Bronchial epithelial cell (primary cell): ENCODE measurements at regions not wholly inside any gene's neighbourhood (a gene's known extent, or its start where the extent isn't known, plus 50 kb on each side); places are given as distances from the start of the nearest gene placed in this dataset.

ENCODE experiments used
- DNase-seq: peaks from one replicate; pipeline ENCODE4 v3.0.0-alpha.2; 2010; ENCODE audit warnings: low read depth
- FAIRE-seq: peaks from 2 replicates; lab custom pipeline; 2011; peaks lifted over from hg19 to GRCh38; lab: Jason Lieb, UNC
- H3K27me3 ChIP-seq: 2 replicates; pipeline ENCODE4 v1.5.1; 2011; ENCODE audit warnings: low read length; ENCODE audit not compliant: control insufficient read depth, insufficient read depth
- H3K36me3 ChIP-seq: 2 replicates; pipeline ENCODE4 v1.5.1; 2011; ENCODE audit warnings: low read length; ENCODE audit not compliant: control insufficient read depth, insufficient read depth
- H3K4me3 ChIP-seq: 2 replicates; pipeline ENCODE4 v1.5.1; 2011; ENCODE audit warnings: mild to moderate bottlenecking, low read depth, low read length, control low read depth
- CTCF ChIP-seq: IDR thresholded peaks from 2 replicates; pipeline ENCODE4 v1.5.1; 2011; ENCODE audit warnings: mild to moderate bottlenecking, moderate library complexity, low read length, control low read depth, inconsistent platforms; ENCODE audit not compliant: insufficient read depth, severe bottlenecking

- FAIRE-seq (no peak), DNase-seq (no peak)
- TF ChIP-seq CTCF = no peak
- H3K27me3 ChIP-seq = no peaks in the 10 kb centered on the region
- H3K36me3 ChIP-seq = no peaks in the 10 kb centered on the region
- H3K4me3 ChIP-seq = no peak overlapping the region
Observed at GRCh38 chr20:40565682-40566040, 123.4 kb downstream of the MAFB start.

DNA sequence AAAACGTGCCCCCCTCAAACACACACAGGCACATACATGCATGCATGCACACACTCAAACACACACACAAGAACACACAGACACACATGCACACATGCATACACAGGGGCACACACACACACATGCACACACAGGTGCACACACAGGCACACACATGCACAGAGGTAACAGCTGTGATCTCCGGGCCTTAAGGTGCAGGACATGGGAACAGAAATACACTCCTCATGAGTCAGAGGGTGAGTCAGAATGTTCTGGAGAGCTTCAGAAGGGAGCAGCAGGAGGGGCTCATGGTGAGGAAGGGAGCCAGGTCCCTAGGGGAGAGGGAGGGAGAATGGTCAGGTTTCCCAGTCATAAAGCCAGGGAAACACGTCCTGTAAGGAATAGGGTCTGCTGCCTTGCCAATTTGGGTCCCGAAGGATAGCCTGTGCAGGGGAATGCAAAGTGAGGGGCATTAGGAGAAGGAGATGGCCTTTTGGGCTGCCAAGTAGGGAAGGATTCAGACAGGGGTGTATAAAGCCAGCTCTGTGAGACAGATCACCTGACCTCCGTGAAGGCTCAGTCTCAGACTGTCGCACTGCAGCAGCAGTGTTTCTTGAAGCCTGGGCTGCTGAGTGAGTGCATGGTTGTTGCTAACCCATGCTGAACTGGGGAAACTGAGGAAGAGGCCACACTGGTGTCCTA lies 123.9 kb downstream of the MAFB start:
- no peak for TF ChIP-seq CTCF
- Histone ChIP-seq H3K36me3 (no peaks in the 10 kb centered on the region), H3K4me3 (no peak overlapping the region), H3K27me3 (no peaks in the 10 kb centered on the region)
- peak; percentile 95 for DNase-seq
- FAIRE-seq = peak; percentile 96

DNA sequence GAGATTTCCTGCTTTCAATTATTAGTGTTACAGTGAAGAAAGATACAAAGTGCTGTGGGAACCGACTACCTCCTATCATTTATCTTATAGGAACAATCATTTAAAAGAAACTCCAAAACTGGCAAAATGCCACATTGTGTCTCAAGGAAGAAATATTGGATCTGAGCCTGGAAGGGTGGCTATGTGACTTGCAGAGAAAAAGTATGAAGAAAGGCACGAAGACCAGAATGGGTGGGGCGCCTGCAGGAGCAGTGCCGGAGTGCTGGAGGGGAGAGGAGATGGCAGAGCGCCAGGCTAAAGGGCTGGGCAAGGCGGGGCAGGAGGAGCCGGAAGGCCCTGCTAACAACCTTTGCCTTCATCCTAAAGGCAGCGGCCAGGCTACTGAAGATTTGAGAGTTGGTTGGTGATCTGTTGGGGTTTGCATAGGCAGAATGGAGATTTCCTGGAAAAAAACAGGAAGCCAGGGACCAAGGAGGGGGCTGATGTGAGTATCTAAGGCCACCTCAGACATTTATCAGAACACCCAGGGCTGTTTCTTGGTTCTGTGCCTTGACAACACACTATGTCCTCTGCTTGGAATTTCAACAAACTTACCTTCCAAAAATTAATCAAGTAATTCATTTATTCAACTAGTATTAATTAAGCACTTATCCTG lies 125.6 kb downstream of the MAFB start:
- TF ChIP-seq CTCF = no peak
- no peak overlapping the region for H3K4me3 ChIP-seq
- peak; percentile 83 for DNase-seq
- no peak for FAIRE-seq
- no peaks in the 10 kb centered on the region for H3K36me3 ChIP-seq
- no peaks in the 10 kb centered on the region for H3K27me3 ChIP-seq

- no peak for FAIRE-seq
Observed at GRCh38 chr20:40562031-40562430, 127.0 kb downstream of the MAFB start.

GRCh38 chr20:40561187-40561586 lies 127.8 kb downstream of the MAFB start:
- no peak for TF ChIP-seq CTCF
- Histone ChIP-seq H3K36me3 (no peaks in the 10 kb centered on the region), H3K27me3 (no peaks in the 10 kb centered on the region), H3K4me3 (no peak overlapping the region)
- no peak for DNase-seq
- no peak for FAIRE-seq

More at GRCh38 chr20:40562031-40562430, 127.0 kb downstream of the MAFB start:
- Histone ChIP-seq H3K4me3 (no peak overlapping the region), H3K36me3 (no peaks in the 10 kb centered on the region), H3K27me3 (no peaks in the 10 kb centered on the region)
- no peak for TF ChIP-seq CTCF
- DNase-seq = peak; percentile 39
